GDM1 (cell line): ENCODE measurements at regions not wholly inside any gene's neighbourhood (a gene's known extent, or its start where the extent isn't known, plus 50 kb on each side); places are given as distances from the start of the nearest gene placed in this dataset.
"Not testable (repeated sequence)": the region's sequence is repeated elsewhere in the genome, so short reads cannot be mapped to it uniquely, and the experiment has no call there.

Source experiments
- DNase-seq: peaks from one replicate; lab custom pipeline; 2025; lab: John Stamatoyannopoulos, UW

- no peak for DNase-seq
Observed at GRCh38 chr5:1959725-1960581, 77.2 kb upstream of the IRX4 start.

DNA sequence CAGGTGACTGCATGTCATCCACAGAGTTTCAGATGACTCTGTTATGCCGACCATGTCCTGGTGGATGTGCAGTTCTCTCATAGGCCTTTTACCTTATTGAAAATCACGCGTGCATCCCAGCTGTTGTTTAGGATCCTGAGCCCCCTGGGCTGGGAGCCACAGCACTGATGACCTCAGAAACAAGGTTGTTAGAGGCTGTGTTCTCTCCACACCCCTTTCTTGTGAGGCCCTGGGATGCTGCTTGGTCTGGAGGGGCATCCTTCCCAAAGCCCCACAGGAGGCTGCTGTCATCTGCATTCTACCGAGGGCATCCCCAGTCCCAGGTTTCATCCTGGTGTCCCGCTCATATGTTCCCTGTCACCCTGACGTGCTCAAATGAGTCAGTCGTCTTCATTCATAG is 76.5 kb upstream of the IRX4 start:
- DNase-seq: no peak

GRCh38 chr5:1958211-1959010 is 75.7 kb upstream of the IRX4 start:
- no peak for DNase-seq

- no peak for DNase-seq
Observed at GRCh38 chr5:1955586-1955985, 72.9 kb upstream of the IRX4 start.

DNA sequence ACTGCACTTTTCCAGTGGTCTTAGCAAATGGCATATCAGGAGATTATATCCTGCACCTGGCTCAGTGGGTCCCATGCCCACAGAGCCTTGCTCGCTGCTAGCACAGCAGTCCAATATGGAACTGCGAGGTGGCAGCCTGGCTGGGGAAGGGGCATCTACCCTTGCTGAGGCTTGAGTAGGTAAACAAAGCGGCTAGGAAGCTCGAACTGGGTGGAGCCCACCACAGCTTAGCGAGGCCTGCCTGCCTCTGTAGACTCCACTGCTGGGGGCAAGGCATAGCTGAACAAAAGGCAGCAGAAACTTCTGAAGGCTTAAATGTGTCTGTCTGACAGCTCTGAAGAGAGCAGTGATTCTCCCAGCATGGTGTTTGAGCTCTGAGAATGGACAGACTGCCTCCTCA is 71.0 kb upstream of the IRX4 start:
- not testable (repeated sequence) for DNase-seq

GRCh38 chr5:1952444-1953099 is 69.8 kb upstream of the IRX4 start:
- DNase-seq: no peak

DNA sequence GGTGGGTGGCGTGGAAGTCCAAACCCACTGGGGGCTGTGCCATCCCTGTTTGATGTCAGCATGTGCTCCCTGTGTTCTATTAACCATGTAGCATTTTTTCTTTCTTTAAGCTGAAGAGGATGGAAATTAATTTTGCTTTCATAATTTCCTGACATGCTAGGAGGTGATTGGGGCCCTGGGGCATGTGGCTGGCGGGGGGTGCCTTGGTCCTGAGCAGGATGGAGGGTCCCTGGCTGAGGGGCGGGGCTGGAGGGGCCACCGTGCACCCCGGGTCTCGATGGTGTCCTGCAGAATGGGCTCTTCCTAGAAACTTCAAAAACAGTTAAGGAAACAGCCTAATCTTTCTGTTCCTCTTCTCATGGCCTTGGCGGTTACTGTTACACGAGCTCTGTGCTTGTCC is 69.3 kb upstream of the IRX4 start:
- no peak for DNase-seq

GRCh38 chr5:1951165-1951816 is 68.6 kb upstream of the IRX4 start:
- no peak for DNase-seq

GRCh38 chr5:1950708-1951103 is 68.0 kb upstream of the IRX4 start:
- no peak for DNase-seq

- DNase-seq: no peak
Observed at GRCh38 chr5:1950096-1950707, 67.5 kb upstream of the IRX4 start.

DNA sequence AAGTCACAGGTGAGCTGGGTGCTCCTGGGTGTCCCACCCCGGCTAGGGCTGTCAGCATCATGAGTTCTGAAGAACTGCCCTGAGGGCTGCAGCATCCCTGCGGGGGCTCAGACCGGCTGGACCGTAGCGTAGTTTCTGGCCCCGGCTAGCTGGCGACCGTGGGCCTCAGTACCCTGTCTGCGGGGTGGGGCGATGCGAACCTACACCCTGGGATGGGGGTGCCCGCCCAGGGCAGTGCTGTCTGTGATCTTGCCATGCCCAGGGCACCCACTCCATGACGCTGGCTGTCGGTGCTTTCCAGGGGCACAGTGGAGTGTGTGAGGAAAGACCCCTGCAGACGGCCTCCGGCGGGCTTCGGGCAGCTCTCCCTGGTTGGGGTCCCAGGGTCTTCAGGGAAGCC is 66.5 kb upstream of the IRX4 start:
- no peak for DNase-seq

DNA sequence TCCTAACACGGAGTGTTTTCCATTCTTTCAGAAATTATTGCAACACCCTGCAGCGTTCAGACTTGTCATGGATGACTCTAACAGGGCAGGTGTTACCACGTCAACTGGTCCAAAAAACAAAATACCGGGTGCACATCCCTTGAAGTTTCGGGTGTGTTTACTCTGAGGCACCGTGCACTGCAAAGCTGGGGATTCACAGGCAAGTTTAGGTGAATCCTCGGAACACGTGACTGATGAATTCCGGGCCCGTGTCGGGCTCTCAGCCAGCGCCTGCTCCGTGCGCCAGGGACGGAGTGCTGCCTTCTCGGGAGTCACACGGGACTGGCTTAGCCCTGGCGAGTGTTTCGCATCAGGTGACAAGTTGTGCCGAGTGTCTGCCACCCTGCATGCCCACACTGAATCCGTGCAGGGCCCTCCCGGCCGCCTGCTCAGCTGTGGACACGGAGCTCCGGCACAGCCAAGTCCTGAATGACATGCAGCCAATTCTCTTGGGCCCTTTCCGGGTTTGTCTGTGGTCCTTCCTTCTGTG is 66.0 kb upstream of the IRX4 start:
- no peak for DNase-seq

GRCh38 chr5:1948111-1948510 is 65.4 kb upstream of the IRX4 start:
- no peak for DNase-seq

- no peak for DNase-seq
Observed at GRCh38 chr5:1946776-1947175, 64.1 kb upstream of the IRX4 start.

GRCh38 chr5:1946122-1946677 is 63.5 kb upstream of the IRX4 start:
- no peak for DNase-seq

DNA sequence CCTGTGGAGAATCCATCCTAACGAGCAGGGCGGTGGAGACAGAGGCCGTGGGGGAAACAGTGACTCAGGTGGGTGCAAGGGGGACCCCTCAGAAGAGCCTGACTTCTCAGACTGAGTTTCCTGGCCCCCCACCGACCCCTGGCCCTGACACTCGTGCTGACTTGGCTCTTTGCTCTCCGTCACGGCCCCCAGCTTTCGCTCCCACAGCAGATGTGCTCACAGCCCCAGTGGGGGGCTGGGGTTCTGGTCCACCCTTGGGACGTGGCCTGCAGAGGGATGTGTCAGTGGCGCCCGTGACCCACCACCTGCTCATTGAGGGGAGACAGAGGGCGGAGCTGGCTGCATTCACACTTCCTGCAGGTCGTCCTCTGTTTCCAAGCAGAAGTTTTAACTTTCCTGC is 62.9 kb upstream of the IRX4 start:
- DNase-seq: no peak

- no peak for DNase-seq
Observed at GRCh38 chr5:1944408-1944807, 61.7 kb upstream of the IRX4 start.

DNA sequence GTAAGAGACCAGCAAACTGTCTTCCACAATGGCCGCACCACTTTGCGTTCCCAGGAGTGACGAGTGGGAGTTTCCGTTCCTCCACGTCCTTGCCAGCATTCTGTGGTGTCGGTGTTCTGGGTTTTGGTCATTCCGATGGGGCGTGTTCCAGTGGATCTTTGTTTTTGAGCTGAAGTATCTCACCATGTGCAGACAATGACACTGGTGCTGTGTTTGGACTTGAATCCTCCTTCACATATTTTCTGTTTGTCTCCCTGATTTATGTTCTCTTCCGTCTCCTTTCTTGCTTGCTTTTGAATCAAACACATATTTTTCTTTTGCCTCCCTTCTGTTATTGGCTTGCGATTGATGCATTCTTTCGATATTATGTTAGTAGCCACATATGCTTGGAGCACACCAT is 60.8 kb upstream of the IRX4 start:
- no peak for DNase-seq

- DNase-seq: no peak
Observed at GRCh38 chr5:1942630-1943029, 59.9 kb upstream of the IRX4 start.

DNA sequence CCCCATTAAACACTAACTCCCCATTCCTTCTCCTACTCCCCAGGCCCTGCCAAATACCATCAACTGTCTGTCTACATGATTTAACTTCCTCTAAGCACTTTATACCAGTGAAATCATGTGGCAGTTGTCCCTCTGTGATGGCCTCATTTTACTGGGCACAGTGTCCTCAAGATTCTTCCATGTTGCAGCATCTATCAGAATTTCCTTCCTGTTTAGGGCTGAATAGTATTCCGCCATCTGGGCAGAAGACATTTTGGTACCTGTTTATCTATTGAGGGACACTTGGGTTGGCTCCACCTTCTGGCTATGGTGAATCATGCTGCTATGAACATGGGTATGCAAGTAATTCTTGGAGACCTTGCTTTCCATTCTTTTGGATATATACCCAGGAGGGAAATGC is 59.4 kb upstream of the IRX4 start:
- no peak for DNase-seq

- no peak for DNase-seq
Observed at GRCh38 chr5:1939256-1939655, 56.5 kb upstream of the IRX4 start.
